HG03066 (cell line): ENCODE measurements at regions not wholly inside any gene's neighbourhood (a gene's known extent, or its start where the extent isn't known, plus 50 kb on each side); places are given as distances from the start of the nearest gene placed in this dataset.
"Not testable (repeated sequence)": the region's sequence is repeated elsewhere in the genome, so short reads cannot be mapped to it uniquely, and the experiment has no call there.

ENCODE experiments used
- ATAC-seq: cut with Tn5 transposase; IDR thresholded peaks from one replicate; pipeline ENCODE4 v1.9.1; 2021; ENCODE audit warnings: low read depth; ENCODE audit not compliant: unreplicated experiment

DNA sequence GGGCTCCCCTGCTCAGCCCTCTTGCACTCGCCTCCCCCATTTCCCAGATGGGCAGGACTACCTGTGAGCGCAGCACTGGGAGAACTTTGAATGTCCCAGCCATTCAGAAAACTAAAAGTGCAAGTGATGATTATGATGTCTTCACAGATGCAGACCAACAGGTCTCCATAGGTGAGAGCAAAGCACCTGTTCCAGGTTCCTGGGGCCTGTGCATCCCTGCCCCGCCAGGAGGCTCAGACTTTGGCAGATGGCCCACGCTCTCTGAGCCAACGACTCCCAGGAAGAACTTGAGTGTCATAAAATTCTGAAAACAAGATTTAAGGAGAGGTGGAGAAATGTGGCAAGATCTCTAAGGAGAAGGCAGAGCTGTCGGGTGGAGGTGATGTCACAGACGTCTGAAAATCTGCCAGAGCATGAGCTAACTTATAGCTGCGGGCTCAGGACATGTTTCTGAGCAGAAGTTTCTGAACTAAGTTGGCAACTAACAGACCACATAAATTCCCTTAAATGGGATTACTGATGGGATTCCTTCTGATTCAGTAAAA lies 110.8 kb upstream of the IGF1R start:
- ATAC-seq, result no peak

- no peak for ATAC-seq
These were observed 106.8 kb upstream of the IGF1R start for GRCh38 chr15:98541519-98541918.

GRCh38 chr15:98543237-98543636 lies 105.1 kb upstream of the IGF1R start:
- ATAC-seq, result no peak

DNA sequence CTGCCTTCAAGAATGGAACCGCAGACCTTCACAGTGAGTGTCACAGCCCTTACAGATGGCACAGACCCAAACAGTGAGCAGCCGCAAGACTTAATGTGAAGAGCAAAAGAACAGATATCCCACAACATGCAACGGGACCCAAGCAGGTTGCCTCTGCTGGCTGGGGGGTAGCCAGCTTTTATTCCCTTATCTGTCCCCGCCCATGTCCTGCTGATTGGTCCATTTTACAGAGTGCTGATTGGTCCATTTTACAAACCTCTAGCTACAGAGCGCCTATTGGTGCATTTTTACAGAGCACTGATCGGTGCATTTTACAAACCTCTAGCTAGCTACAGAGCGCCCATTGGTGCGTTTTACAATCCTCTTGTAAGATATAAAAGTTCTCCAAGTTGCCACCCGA lies 102.0 kb upstream of the IGF1R start:
- ATAC-seq, result no peak

DNA sequence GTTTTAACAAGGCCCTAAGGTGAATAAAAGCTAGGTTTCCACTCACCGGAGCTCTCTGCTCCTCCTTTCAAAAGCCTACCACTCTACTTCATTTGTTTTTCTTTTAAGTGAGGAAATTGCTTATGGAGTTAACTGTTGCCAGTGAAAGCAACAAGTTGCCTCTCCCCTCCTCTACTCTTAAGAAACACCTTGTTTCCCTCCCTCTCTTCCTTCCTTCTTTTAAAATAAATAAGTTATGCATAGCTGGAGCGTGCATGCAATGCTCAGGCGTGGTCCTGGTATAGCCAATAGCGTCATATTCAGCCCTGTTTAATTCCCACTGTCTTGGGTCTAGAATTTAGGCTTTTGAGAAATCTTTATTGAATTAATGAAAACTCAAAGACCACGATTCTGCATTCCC lies 101.1 kb upstream of the IGF1R start:
- no peak for ATAC-seq

GRCh38 chr15:98547741-98548138 lies 100.6 kb upstream of the IGF1R start:
- ATAC-seq, result no peak

- ATAC-seq, result no peak
These were observed 100.0 kb upstream of the IGF1R start for GRCh38 chr15:98548139-98548971.

GRCh38 chr15:98549003-98549402 lies 99.3 kb upstream of the IGF1R start:
- no peak for ATAC-seq

- ATAC-seq, result no peak
These were observed 98.6 kb upstream of the IGF1R start for GRCh38 chr15:98549741-98550140.

GRCh38 chr15:98550363-98550762 lies 98.0 kb upstream of the IGF1R start:
- ATAC-seq, result not testable (repeated sequence)

GRCh38 chr15:98551936-98552562 lies 96.3 kb upstream of the IGF1R start:
- no peak for ATAC-seq

DNA sequence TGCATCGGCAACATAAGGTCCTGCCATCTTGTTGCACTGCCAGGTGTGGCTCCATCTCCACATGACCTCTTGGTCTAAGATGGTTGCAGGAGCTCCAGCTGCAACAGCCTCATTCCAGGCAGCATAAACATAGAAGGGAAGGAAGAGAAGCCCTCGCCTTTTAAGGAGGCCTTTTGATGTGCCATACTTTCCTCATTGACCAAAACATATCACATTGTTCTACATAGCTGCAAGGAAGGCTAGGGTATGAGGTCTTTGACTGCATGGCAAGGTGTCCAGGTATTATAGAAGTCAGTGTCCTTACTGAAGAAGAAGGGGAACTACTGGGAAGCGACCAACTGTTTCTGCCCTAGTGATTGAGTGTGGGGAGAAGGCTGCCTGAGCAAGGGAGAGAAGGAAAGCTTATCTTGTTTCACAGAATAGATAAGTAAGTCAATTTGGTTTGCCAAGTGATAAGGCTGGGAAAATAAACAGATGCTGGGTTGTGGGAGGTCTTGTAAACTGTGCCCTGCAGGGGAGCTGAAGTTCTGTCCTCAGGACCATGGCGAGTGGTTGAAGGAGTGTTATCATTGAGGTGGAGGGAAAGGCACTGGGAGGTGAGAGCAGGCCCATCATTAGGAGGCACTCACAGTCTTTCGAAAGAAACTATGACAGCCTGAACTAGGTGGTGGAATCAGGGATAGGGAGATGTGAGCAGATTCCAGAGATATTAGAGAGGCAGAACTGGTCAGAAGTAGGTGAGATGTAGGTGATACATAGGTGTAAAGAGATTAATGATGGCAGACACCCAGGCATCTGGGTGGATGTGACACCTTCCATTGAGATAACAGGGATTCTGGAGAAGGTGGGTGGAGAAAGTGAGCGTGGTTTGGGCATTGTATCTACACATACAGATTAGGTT lies 93.8 kb upstream of the IGF1R start:
- ATAC-seq, result no peak

DNA sequence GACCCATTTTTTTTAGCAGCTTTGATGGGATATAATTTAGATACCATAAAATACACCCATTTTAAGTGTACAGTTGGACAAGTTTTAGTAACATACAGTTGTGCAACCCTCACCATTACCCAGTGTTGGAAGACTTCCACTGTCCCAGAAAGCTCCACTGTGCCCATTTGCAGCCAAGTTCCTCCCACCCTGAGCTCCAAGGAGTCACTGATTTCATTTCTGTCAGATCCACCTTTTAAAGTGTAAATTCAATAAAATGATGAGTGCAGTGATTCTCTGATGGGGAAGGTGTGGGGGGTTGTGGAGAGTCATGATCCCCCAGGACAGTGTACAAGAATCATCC lies 93.2 kb upstream of the IGF1R start:
- ATAC-seq, result no peak

DNA sequence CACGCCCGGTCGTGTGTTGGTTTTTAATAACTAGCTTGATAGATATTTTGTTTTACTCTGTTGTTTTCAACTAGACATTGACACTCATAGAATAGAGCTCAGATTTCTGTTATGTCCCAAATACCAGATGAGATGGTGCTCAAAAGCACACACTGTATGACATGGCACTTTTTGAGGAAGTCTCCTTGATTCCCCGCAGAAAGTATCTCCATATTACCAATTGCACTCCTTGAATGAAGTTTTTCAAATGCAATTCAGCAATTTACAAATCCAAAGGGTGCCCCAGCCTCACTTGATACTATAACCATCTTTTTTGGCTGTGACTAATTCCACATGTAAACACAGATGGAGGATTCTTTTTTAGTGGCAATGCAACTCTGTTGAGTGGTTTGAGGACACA lies 92.0 kb upstream of the IGF1R start:
- ATAC-seq, result no peak

DNA sequence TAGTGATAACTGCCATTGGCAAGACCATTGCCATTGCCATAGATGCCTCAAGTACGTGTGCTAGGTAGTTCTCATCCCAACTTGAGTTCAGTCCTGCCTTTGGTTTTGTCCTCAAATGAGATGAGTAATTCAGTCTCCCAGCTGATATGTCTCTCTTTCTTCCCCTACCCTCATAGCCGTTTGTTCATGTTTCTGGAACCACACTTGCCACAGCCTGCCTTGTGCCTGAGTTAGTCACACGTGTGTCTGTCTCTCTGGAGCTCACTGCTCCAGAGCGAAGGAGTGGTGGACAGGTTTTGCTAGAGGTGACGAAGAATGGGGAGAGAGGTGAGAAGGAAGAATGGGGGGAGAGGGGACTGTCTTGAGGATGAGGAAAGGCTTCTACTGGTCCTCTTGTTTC lies 88.0 kb upstream of the IGF1R start:
- ATAC-seq, result no peak

GRCh38 chr15:98561169-98561941 lies 87.0 kb upstream of the IGF1R start:
- no peak for ATAC-seq

DNA sequence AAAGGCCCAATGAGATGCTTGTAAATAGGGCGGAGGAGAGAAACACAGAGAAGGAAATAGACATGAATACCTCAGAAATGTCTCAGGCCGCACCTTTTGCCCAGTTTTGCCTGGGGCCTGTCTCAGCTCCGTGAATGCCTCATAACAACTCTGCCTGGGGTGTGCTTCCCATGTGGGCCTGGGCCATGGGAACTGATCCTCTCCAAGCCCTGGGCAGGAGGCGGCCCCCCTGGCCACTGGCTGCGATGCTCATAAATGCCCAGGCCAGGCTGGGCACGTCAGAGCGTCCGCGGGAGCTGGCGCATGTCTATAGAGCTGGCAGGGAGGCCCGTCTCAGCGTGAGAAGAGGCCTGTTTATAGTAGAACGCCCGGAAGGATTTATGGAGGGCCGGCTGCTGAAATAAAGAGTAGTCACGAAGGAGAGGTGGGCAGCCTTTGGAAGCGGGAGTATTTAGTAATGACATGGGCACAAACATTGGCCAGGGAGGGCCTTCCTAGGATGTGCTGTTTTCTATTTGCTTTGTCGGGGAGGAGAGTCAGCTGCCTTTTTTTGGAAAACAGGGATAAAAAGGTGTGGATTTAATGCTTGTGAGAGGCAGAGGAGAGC lies 85.9 kb upstream of the IGF1R start:
- no peak for ATAC-seq

- no peak for ATAC-seq
These were observed 82.8 kb upstream of the IGF1R start for GRCh38 chr15:98565566-98565965.

DNA sequence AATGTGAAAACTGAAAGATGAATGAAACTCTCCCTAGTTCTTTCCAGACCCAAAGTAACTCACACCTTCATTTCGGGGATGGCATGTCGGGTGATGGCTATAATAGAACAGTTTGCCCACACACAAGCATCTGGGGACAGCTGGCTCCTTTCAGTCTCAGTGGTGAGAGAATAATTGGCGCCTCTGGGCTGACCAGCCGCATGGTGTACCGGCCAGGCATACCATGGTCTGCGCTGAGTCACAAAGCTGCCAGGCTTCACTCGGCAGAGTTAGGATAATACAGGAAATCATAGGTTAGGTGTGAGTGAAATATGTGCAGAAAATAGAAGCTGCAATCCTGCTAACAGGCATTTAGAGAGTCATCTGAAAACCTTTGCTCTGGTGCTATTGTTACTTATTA lies 80.4 kb upstream of the IGF1R start:
- no peak for ATAC-seq
